H9 (cell line): ENCODE measurements at regions not wholly inside any gene's neighbourhood (a gene's known extent, or its start where the extent isn't known, plus 50 kb on each side); places are given as distances from the start of the nearest gene placed in this dataset.

Experiments used
- DNase-seq: peaks from one replicate; pipeline ENCODE4 v3.0.0-alpha.2; 2017
- H2AFZ ChIP-seq: one replicate; pipeline ENCODE4 v1.6.1; 2013; ENCODE audit warnings: mild to moderate bottlenecking, low read length, control low read depth, moderate library complexity
- H2AK5ac ChIP-seq: 2 replicates; pipeline ENCODE4 v1.6.1; 2013; ENCODE audit warnings: low read length, control low read depth, mixed read lengths; ENCODE audit not compliant: insufficient read length
- H2BK120ac ChIP-seq: one replicate; pipeline ENCODE4 v1.6.1; 2013; ENCODE audit warnings: low read depth, mild to moderate bottlenecking, low read length, control low read depth, inconsistent platforms; ENCODE audit not compliant: poor library complexity, severe bottlenecking
- H2BK12ac ChIP-seq: 2 replicates; pipeline ENCODE4 v1.6.1; 2013; ENCODE audit warnings: low read length, control low read depth, mixed read lengths, low read depth; ENCODE audit not compliant: insufficient read length
- H2BK15ac ChIP-seq: 2 replicates; pipeline ENCODE4 v1.6.1; 2013; ENCODE audit warnings: low read depth, low read length, control low read depth
- H2BK20ac ChIP-seq: one replicate; pipeline ENCODE4 v1.6.1; 2013; ENCODE audit warnings: low read depth, mild to moderate bottlenecking, low read length, control low read depth, inconsistent platforms; ENCODE audit not compliant: poor library complexity, severe bottlenecking
- H2BK5ac ChIP-seq: 2 replicates; pipeline ENCODE4 v1.6.1; 2013; ENCODE audit warnings: low read length, control low read depth, mixed read lengths; ENCODE audit not compliant: insufficient read length
- H3K14ac ChIP-seq: 2 replicates; pipeline ENCODE4 v1.6.1; 2013; ENCODE audit warnings: low read length, control low read depth; ENCODE audit not compliant: insufficient read depth
- H3K18ac ChIP-seq: 2 replicates; pipeline ENCODE4 v1.6.1; 2013; ENCODE audit warnings: low read depth, mild to moderate bottlenecking, mixed read lengths, low read length, control low read depth; ENCODE audit not compliant: insufficient read length
- H3K23ac ChIP-seq: 2 replicates; pipeline ENCODE4 v1.6.1; 2013; ENCODE audit warnings: low read length, control low read depth, mixed read lengths, low read depth; ENCODE audit not compliant: insufficient read length
- H3K23me2 ChIP-seq: 2 replicates; pipeline ENCODE4 v1.6.1; 2013; ENCODE audit warnings: low read depth, mild to moderate bottlenecking, mixed read lengths, low read length, control low read depth; ENCODE audit not compliant: insufficient read length, poor library complexity, severe bottlenecking
- H3K27ac ChIP-seq: 2 replicates; pipeline ENCODE4 v1.5.1; 2013; ENCODE audit warnings: low read length, control low read depth, mixed read lengths, low read depth; ENCODE audit not compliant: insufficient read length
- H3K27me3 ChIP-seq: 2 replicates; pipeline ENCODE4 v1.6.1; 2013; ENCODE audit warnings: low read length, control low read depth, inconsistent platforms; ENCODE audit not compliant: insufficient read depth
- H3K4ac ChIP-seq: 2 replicates; pipeline ENCODE4 v1.6.1; 2013; ENCODE audit warnings: low read depth, mild to moderate bottlenecking, control low read depth, inconsistent platforms, low read length, moderate library complexity
- H3K4me1 ChIP-seq: 2 replicates; pipeline ENCODE4 v1.6.1; 2013; ENCODE audit warnings: low read length, control low read depth, inconsistent platforms; ENCODE audit not compliant: insufficient read depth
- H3K4me2 ChIP-seq: 2 replicates; pipeline ENCODE4 v1.6.1; 2013; ENCODE audit warnings: low read length, control low read depth, mixed read lengths; ENCODE audit not compliant: insufficient read length, insufficient read depth
- H3K56ac ChIP-seq: 2 replicates; pipeline ENCODE4 v1.6.1; 2013; ENCODE audit warnings: low read depth, mild to moderate bottlenecking, mixed read lengths, low read length, control low read depth; ENCODE audit not compliant: insufficient read length
- H3K79me1 ChIP-seq: 2 replicates; pipeline ENCODE4 v1.6.1; 2013; ENCODE audit warnings: low read depth, mild to moderate bottlenecking, moderate library complexity, low read length, control low read depth, inconsistent platforms; ENCODE audit not compliant: insufficient read depth, poor library complexity, severe bottlenecking
- H3K79me2 ChIP-seq: 2 replicates; pipeline ENCODE4 v1.6.1; 2013; ENCODE audit warnings: low read length, control low read depth, inconsistent platforms; ENCODE audit not compliant: insufficient read depth
- H3K9ac ChIP-seq: 2 replicates; pipeline ENCODE4 v1.6.1; 2013; ENCODE audit warnings: low read length, control low read depth, mixed read lengths; ENCODE audit not compliant: insufficient read length; ENCODE audit errors: extremely low read depth
- H3K9me3 ChIP-seq: one replicate; pipeline ENCODE4 v1.6.1; 2013; ENCODE audit warnings: low read depth, low read length, inconsistent platforms; ENCODE audit not compliant: control insufficient read depth
- H3T11ph ChIP-seq: one replicate; pipeline ENCODE4 v1.6.1; 2013; ENCODE audit warnings: mild to moderate bottlenecking, low read length, control low read depth, inconsistent platforms
- H4K20me1 ChIP-seq: one replicate; pipeline ENCODE4 v1.6.1; 2013; ENCODE audit not compliant: control insufficient read depth, insufficient read length, insufficient read depth
- H4K5ac ChIP-seq: 2 replicates; pipeline ENCODE4 v1.6.1; 2013; ENCODE audit warnings: low read depth, mild to moderate bottlenecking, mixed read lengths, low read length, control low read depth; ENCODE audit not compliant: insufficient read length
- H4K8ac ChIP-seq: replicated peaks from 2 replicates; pipeline ENCODE4 v1.6.1; 2013; ENCODE audit warnings: low read length, control low read depth, mixed read lengths, low read depth; ENCODE audit not compliant: insufficient read length
- H4K91ac ChIP-seq: 2 replicates; pipeline ENCODE4 v1.6.1; 2013; ENCODE audit warnings: low read depth, mild to moderate bottlenecking, moderate library complexity, mixed read lengths, low read length, control low read depth; ENCODE audit not compliant: insufficient read length
- H3K27ac Mint-ChIP-seq, 3 experiments: 2 replicates in 2 of 3; 3 replicates in 1 of 3; pipeline ENCODE4 v1.8.0; 2020 to 2021; ENCODE audit warnings: mixed read lengths in 3 of 3, mild to moderate bottlenecking in 1 of 3, moderate library complexity in 1 of 3
- H3K27me3 Mint-ChIP-seq: 2 replicates; pipeline ENCODE4 v1.8.0; 2021; ENCODE audit warnings: low read depth, mild to moderate bottlenecking, moderate library complexity, mixed read lengths
- H3K36me3 Mint-ChIP-seq, 3 experiments: 2 replicates in 2 of 3; 3 replicates in 1 of 3; pipeline ENCODE4 v1.8.0; 2020 to 2021; ENCODE audit warnings: low read depth in 3 of 3, mixed read lengths in 3 of 3; ENCODE audit not compliant: insufficient read depth in 1 of 3
- H3K4me1 Mint-ChIP-seq, 2 experiments: 2 replicates each; pipeline ENCODE4 v1.8.0; 2020; ENCODE audit warnings: mixed read lengths in 2 of 2
- H3K4me3 Mint-ChIP-seq, 2 experiments: 2 replicates in 1 of 2; 3 replicates in 1 of 2; pipeline ENCODE4 v1.8.0; 2020 to 2021; ENCODE audit warnings: mild to moderate bottlenecking in 2 of 2, mixed read lengths in 2 of 2, moderate library complexity in 1 of 2
- H3K9me3 Mint-ChIP-seq, 2 experiments: 2 replicates in 1 of 2; 3 replicates in 1 of 2; pipeline ENCODE4 v1.8.0; 2020; ENCODE audit warnings: mild to moderate bottlenecking in 2 of 2, mixed read lengths in 2 of 2, moderate library complexity in 1 of 2
- CTCF ChIP-seq: fragments of 200-600 bp; sonication (generic); conservative IDR thresholded peaks from 3 replicates; pipeline ENCODE4 v1.8.0; 2021; ENCODE audit warnings: antibody characterized with exemption, mild to moderate bottlenecking
- WGBS: extraction: QIAGEN DNeasy Blood & Tissue Kit; methylation state at CpG from one replicate; pipeline ENCODE4 v1.1.7; 2013; ENCODE audit warnings: missing lambda C conversion rate, low lambda C conversion rate, mixed read lengths; ENCODE audit not compliant: insufficient read length; ENCODE audit errors: extremely low coverage; 5-methylcytosine and 5-hydroxymethylcytosine counted together

- H3K23ac ChIP-seq = no peak overlapping the region
- WGBS = no CpG with 5 or more reads among the region's 5 CpGs
- H3K79me1 ChIP-seq = no peaks in the 10 kb centered on the region
- H3K56ac ChIP-seq = no peak overlapping the region
- H2BK120ac ChIP-seq = no peak overlapping the region
- H4K20me1 ChIP-seq = no peaks in the 10 kb centered on the region
- no peak overlapping the region; a peak in 1 of 7 replicates for H3K27ac Mint-ChIP-seq
- H3K14ac ChIP-seq = no peak overlapping the region
- H4K91ac ChIP-seq = no peak overlapping the region
- no peak overlapping the region for H3K4me3 Mint-ChIP-seq
- H3K4me1 Mint-ChIP-seq = no peaks in the 10 kb centered on the region
- H3K4ac ChIP-seq = no peak overlapping the region
- no peaks in the 10 kb centered on the region for H3K9me3 Mint-ChIP-seq
- no peaks in the 10 kb centered on the region for H3K4me1 ChIP-seq
- H3K79me2 ChIP-seq = no peaks in the 10 kb centered on the region
- no peak overlapping the region for H2BK20ac ChIP-seq
- H4K8ac ChIP-seq = no peak overlapping the region
- no peak overlapping the region for H2BK5ac ChIP-seq
- H2BK15ac ChIP-seq = no peak overlapping the region
- H2BK12ac ChIP-seq = no peak overlapping the region
- H3K27ac ChIP-seq = no peak overlapping the region
- H3K4me2 ChIP-seq = no peak overlapping the region
- H4K5ac ChIP-seq = no peak overlapping the region
- no peak overlapping the region for H3T11ph ChIP-seq
- no peak for TF ChIP-seq CTCF
- no peaks in the 10 kb centered on the region for H3K27me3 Mint-ChIP-seq
- H3K36me3 Mint-ChIP-seq = no peaks in the 10 kb centered on the region
- DNase-seq = no peak
- no peak overlapping the region for H2AK5ac ChIP-seq
- H3K23me2 ChIP-seq = no peaks in the 10 kb centered on the region
- H3K9me3 ChIP-seq = no peaks in the 10 kb centered on the region
- no peaks in the 10 kb centered on the region for H3K27me3 ChIP-seq
- H3K18ac ChIP-seq = no peak overlapping the region
- no peak overlapping the region for H2AFZ ChIP-seq
- H3K9ac ChIP-seq = no peak overlapping the region
Observed at GRCh38 chr3:88408935-88409334, 259.2 kb downstream of the C3orf38 start.
